Liver (tissue), 8 donors: ENCODE measurements at regions not wholly inside any gene's neighbourhood (a gene's known extent, or its start where the extent isn't known, plus 50 kb on each side); places are given as distances from the start of the nearest gene placed in this dataset.

Experiments
- DNase-seq: peaks from one replicate; pipeline ENCODE4 v3.0.0-alpha.2; 2017; ENCODE audit warnings: low spot score
- H3K27ac ChIP-seq, 2 donors: one replicate each; pipeline ENCODE4 v1.7.0; 2013; ENCODE audit warnings: inconsistent platforms in 2 of 2, low read length in 2 of 2, control low read depth in 1 of 2, low read depth in 1 of 2, mild to moderate bottlenecking in 1 of 2
- H3K27me3 ChIP-seq, 4 donors: one replicate each; pipeline versions ENCODE4 v1.6.1 to v1.7.0; 2013; ENCODE audit warnings: low read length in 3 of 4, inconsistent platforms in 1 of 4, mild to moderate bottlenecking in 1 of 4, moderate library complexity in 1 of 4; ENCODE audit not compliant: control insufficient read depth in 4 of 4, insufficient read depth in 4 of 4
- H3K36me3 ChIP-seq, 4 donors: one replicate each; pipeline versions ENCODE4 v1.6.1 to v1.7.0; 2013; ENCODE audit warnings: low read length in 3 of 4, mild to moderate bottlenecking in 3 of 4, low read depth in 1 of 4, moderate library complexity in 1 of 4; ENCODE audit not compliant: control insufficient read depth in 4 of 4, insufficient read depth in 3 of 4
- H3K4me1 ChIP-seq, 4 donors: one replicate each; pipeline versions ENCODE4 v1.6.1 to v1.7.0; 2013; ENCODE audit warnings: low read length in 3 of 4, mild to moderate bottlenecking in 3 of 4, moderate library complexity in 1 of 4; ENCODE audit not compliant: control insufficient read depth in 4 of 4, insufficient read depth in 4 of 4
- H3K4me3 ChIP-seq, 3 donors: one replicate each; pipeline versions ENCODE4 v1.6.1 to v1.7.0; 2013; ENCODE audit warnings: low read length in 3 of 3, control low read depth in 1 of 3, low read depth in 1 of 3, mild to moderate bottlenecking in 1 of 3
- H3K9ac ChIP-seq, 2 donors: one replicate each; pipeline ENCODE4 v1.7.0; 2013; ENCODE audit warnings: low read length in 2 of 2, mild to moderate bottlenecking in 2 of 2, moderate library complexity in 2 of 2, control low read depth in 1 of 2, low read depth in 1 of 2
- H3K9me3 ChIP-seq, 4 donors: one replicate each; pipeline versions ENCODE4 v1.6.1 to v1.7.0; 2013; ENCODE audit warnings: low read length in 3 of 4; ENCODE audit not compliant: control insufficient read depth in 4 of 4
- EGR1 ChIP-seq, 2 donors: IDR thresholded peaks; 2 replicates each; pipeline ENCODE4 v1.6.1; 2016 to 2018; ENCODE audit warnings: antibody characterized with exemption in 2 of 2, low read depth in 2 of 2
- FOXA1 ChIP-seq: IDR thresholded peaks from 2 replicates; pipeline ENCODE4 v1.6.1; 2016; ENCODE audit warnings: antibody characterized with exemption
- FOXA2 ChIP-seq: IDR thresholded peaks from 2 replicates; pipeline ENCODE4 v1.6.1; 2016; ENCODE audit warnings: antibody characterized with exemption
- GABPA ChIP-seq, 2 donors: IDR thresholded peaks in 1 of 2; conservative IDR thresholded peaks in 1 of 2; 2 replicates each; pipeline ENCODE4 v1.6.1; 2016; ENCODE audit warnings: antibody characterized with exemption in 2 of 2, mild to moderate bottlenecking in 1 of 2, moderate library complexity in 1 of 2
- HNF4A ChIP-seq, 2 donors: conservative IDR thresholded peaks; 2 replicates each; pipeline ENCODE4 v1.6.1; 2016; ENCODE audit warnings: antibody characterized with exemption in 2 of 2, mild to moderate bottlenecking in 2 of 2
- HNF4G ChIP-seq: IDR thresholded peaks from 2 replicates; pipeline ENCODE4 v1.6.1; 2016; ENCODE audit warnings: antibody characterized with exemption
- JUND ChIP-seq, 2 donors: IDR thresholded peaks; 2 replicates each; pipeline ENCODE4 v1.6.1; 2016; ENCODE audit warnings: antibody characterized with exemption in 2 of 2
- NR2F2 ChIP-seq: IDR thresholded peaks from 2 replicates; pipeline ENCODE4 v1.6.1; 2016; ENCODE audit warnings: antibody characterized with exemption
- RAD21 ChIP-seq, 2 donors: IDR thresholded peaks; 2 replicates each; pipeline ENCODE4 v1.6.1; 2016; ENCODE audit warnings: antibody characterized with exemption in 2 of 2, mild to moderate bottlenecking in 2 of 2
- RXRA ChIP-seq, 2 donors: IDR thresholded peaks; 2 replicates each; pipeline ENCODE4 v1.6.1; 2017 to 2018; ENCODE audit warnings: antibody characterized with exemption in 2 of 2, mild to moderate bottlenecking in 1 of 2
- SP1 ChIP-seq: IDR thresholded peaks from 2 replicates; pipeline ENCODE4 v1.6.1; 2018; ENCODE audit warnings: antibody characterized with exemption, mild to moderate bottlenecking
- TAF1 ChIP-seq: conservative IDR thresholded peaks from 2 replicates; pipeline ENCODE4 v1.6.1; 2016; ENCODE audit warnings: antibody characterized with exemption, mild to moderate bottlenecking
- YY1 ChIP-seq: IDR thresholded peaks from 2 replicates; pipeline ENCODE4 v1.6.1; 2016; ENCODE audit warnings: antibody characterized with exemption, mild to moderate bottlenecking
- WGBS: extraction: QIAGEN DNeasy Blood & Tissue Kit; methylation state at CpG from one replicate; pipeline ENCODE4 v1.1.7; 2013; 5-methylcytosine and 5-hydroxymethylcytosine counted together
- TF ChIP-seq, protein P1 (sequence below): IDR thresholded peaks from 2 replicates; pipeline ENCODE4 v1.6.1; 2016; ENCODE audit warnings: antibody characterized with exemption
- TF ChIP-seq, protein P2 (sequence below): IDR thresholded peaks from 2 replicates; pipeline ENCODE4 v1.6.1; 2016; ENCODE audit warnings: antibody characterized with exemption
- TF ChIP-seq, protein P3 (sequence below): IDR thresholded peaks from 2 replicates; pipeline ENCODE4 v1.6.1; 2016; ENCODE audit warnings: antibody characterized with exemption
- TF ChIP-seq, protein P4 (sequence below): fragments of 150-350 bp; IDR thresholded peaks from 2 replicates; pipeline ENCODE4 v1.5.1; 2017; ENCODE audit warnings: improper control_type of control experiment, low read depth, low read length; ENCODE audit not compliant: missing input control
- donor health status: healthy.
- donor health status: healthy.
- donor health status: healthy.
- donor health status: healthy.
- donor health status: healthy.

DNA sequence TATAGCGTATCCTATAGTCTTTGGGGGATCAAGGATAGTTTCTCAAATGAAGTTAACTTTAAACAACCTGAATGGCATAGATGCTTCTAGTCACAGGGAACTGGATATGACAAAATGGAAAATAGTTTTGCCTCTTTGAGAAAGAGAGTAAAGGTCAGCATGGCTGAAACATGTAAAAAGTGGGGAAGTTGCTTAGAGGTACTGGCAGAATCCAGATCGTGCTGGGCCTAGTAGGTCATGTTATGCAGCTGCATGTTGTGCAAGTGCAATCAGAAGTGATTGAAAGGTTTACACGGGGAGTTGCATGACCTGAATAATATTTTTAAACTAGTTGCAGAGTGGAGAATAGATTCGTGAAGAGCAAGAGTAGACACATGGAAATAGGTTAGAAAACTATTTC is 201.1 kb upstream of the HDAC9 start:
- no peak overlapping the region for H3K27ac ChIP-seq
- no peak for TF ChIP-seq RAD21 (IDR thresholded peaks at IDR 0.05)
- TF ChIP-seq SP1: no peak
- TF ChIP-seq, protein P1, sequence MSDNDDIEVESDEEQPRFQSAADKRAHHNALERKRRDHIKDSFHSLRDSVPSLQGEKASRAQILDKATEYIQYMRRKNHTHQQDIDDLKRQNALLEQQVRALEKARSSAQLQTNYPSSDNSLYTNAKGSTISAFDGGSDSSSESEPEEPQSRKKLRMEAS: no peak
- TF ChIP-seq, protein P2, sequence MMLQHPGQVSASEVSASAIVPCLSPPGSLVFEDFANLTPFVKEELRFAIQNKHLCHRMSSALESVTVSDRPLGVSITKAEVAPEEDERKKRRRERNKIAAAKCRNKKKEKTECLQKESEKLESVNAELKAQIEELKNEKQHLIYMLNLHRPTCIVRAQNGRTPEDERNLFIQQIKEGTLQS: no peak
- TF ChIP-seq, protein P3, sequence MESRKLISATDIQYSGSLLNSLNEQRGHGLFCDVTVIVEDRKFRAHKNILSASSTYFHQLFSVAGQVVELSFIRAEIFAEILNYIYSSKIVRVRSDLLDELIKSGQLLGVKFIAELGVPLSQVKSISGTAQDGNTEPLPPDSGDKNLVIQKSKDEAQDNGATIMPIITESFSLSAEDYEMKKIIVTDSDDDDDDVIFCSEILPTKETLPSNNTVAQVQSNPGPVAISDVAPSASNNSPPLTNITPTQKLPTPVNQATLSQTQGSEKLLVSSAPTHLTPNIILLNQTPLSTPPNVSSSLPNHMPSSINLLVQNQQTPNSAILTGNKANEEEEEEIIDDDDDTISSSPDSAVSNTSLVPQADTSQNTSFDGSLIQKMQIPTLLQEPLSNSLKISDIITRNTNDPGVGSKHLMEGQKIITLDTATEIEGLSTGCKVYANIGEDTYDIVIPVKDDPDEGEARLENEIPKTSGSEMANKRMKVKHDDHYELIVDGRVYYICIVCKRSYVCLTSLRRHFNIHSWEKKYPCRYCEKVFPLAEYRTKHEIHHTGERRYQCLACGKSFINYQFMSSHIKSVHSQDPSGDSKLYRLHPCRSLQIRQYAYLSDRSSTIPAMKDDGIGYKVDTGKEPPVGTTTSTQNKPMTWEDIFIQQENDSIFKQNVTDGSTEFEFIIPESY: no peak
- no peak for TF ChIP-seq NR2F2
- no peak for TF ChIP-seq RXRA (IDR thresholded peaks at IDR 0.05)
- no peak for TF ChIP-seq HNF4G
- H3K4me3 ChIP-seq: no peak overlapping the region
- H3K4me1 ChIP-seq: no peaks in the 10 kb centered on the region
- no peak overlapping the region for H3K9ac ChIP-seq
- 79% methylated on average over 4 of the region's 4 CpGs for WGBS
- peaks cover 0 to 2% (median 0%) of the 10 kb centered on the region in 4 donors for H3K27me3 ChIP-seq
- no peak for DNase-seq
- no peaks in the 10 kb centered on the region for H3K9me3 ChIP-seq
- H3K36me3 ChIP-seq: no peaks in the 10 kb centered on the region

DNA sequence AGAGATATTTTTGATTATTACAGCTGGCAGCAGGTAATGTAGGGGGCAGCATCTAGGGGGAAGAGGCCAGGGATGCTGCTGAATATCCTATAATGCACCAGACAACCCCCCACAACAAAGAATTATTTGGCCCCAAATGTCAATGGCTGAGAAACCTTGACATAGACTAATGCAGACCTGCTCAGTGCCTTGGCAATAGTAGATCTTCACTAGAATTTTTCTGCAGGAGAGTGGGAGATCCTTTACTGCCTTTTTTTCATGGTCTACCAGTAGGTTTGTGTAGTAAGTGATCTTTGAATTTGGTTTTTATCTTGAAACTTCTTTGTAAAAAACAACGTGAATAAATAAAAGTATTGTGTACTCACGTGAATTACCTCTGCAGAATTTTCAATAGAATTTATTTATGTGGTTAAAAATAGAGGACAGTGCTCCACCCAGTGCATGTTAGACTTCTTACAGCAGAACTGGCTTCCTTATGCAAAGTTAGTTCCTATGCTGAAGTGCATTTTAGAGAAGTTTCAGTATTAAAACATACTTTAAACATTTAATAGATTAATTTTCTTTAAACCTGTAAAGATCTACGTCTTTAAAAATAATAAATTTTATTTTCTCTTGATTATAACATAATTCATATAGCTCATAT is 199.6 kb upstream of the HDAC9 start:
- 65% methylated on average over 3 of the region's 3 CpGs for WGBS
- no peak overlapping the region for H3K27ac ChIP-seq
- TF ChIP-seq HNF4G: no peak

DNA sequence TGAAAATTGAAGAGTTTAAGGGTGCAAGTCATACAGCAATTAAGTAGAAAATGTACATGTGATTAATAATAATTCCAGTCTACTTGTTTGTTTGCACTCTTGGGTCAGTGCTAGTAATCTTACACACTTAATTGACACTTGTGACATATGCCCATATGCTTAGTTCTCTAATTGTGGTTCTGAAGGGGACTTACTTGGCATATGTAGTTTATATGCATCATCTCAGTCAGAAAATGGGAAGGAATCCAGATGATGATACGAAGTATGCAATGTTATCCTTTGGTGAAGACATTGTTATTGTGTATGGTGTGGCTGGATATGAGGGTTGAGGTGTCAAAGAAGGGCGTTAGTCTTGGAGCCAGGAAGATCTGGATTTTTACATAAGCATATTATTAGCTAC is 193.5 kb upstream of the HDAC9 start:
- DNase-seq: no peak
- no peaks in the 10 kb centered on the region for H3K9me3 ChIP-seq
- H3K4me1 ChIP-seq: no peaks in the 10 kb centered on the region
- no peaks in the 10 kb centered on the region for H3K36me3 ChIP-seq
- no peaks in the 10 kb centered on the region for H3K27me3 ChIP-seq
- WGBS: 63% methylated on average over 2 of the region's 2 CpGs
- no peak overlapping the region for H3K9ac ChIP-seq
- H3K4me3 ChIP-seq: no peak overlapping the region
- H3K27ac ChIP-seq: no peak overlapping the region
- no peak for TF ChIP-seq JUND (IDR thresholded peaks at IDR 0.05)
- TF ChIP-seq HNF4A (conservative IDR thresholded peaks at IDR 0.05): no peak
- TF ChIP-seq GABPA (IDR thresholded peaks at IDR 0.05 in 1 of 2, conservative IDR thresholded peaks at IDR 0.05 in 1 of 2): no peak
- no peak for TF ChIP-seq RXRA (IDR thresholded peaks at IDR 0.05)
- TF ChIP-seq NR2F2: no peak
- no peak for TF ChIP-seq RAD21 (IDR thresholded peaks at IDR 0.05)
- no peak for TF ChIP-seq FOXA1
- TF ChIP-seq, protein P4, sequence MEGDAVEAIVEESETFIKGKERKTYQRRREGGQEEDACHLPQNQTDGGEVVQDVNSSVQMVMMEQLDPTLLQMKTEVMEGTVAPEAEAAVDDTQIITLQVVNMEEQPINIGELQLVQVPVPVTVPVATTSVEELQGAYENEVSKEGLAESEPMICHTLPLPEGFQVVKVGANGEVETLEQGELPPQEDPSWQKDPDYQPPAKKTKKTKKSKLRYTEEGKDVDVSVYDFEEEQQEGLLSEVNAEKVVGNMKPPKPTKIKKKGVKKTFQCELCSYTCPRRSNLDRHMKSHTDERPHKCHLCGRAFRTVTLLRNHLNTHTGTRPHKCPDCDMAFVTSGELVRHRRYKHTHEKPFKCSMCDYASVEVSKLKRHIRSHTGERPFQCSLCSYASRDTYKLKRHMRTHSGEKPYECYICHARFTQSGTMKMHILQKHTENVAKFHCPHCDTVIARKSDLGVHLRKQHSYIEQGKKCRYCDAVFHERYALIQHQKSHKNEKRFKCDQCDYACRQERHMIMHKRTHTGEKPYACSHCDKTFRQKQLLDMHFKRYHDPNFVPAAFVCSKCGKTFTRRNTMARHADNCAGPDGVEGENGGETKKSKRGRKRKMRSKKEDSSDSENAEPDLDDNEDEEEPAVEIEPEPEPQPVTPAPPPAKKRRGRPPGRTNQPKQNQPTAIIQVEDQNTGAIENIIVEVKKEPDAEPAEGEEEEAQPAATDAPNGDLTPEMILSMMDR: no peak
- TF ChIP-seq, protein P2: no peak
- TF ChIP-seq, protein P3: no peak
- TF ChIP-seq TAF1: no peak
- TF ChIP-seq EGR1 (IDR thresholded peaks at IDR 0.05; ENCODE audit: low read depth in 2 of 2): no peak
- TF ChIP-seq, protein P1: no peak
- TF ChIP-seq HNF4G: no peak
- no peak for TF ChIP-seq FOXA2
- no peak for TF ChIP-seq YY1

More for the DNA sequence above, 199.6 kb upstream of the HDAC9 start:
- no peak for DNase-seq
- no peaks in the 10 kb centered on the region for H3K9me3 ChIP-seq
- H3K4me1 ChIP-seq: no peaks in the 10 kb centered on the region
- H3K36me3 ChIP-seq: no peaks in the 10 kb centered on the region
- no peak overlapping the region for H3K9ac ChIP-seq
- no peak overlapping the region for H3K4me3 ChIP-seq
- H3K27me3 ChIP-seq: peaks cover 0 to 2% (median 0%) of the 10 kb centered on the region in 4 donors
